Middle frontal gyrus (tissue), 1 donor: ENCODE measurements at regions not wholly inside any gene's neighbourhood (a gene's known extent, or its start where the extent isn't known, plus 50 kb on each side); places are given as distances from the start of the nearest gene placed in this dataset.
"Not testable (repeated sequence)": the region's sequence is repeated elsewhere in the genome, so short reads cannot be mapped to it uniquely, and the experiment has no call there.

Experiments
- DNase-seq: peaks from one replicate; pipeline ENCODE4 v3.0.0-alpha.2; 2015; ENCODE audit warnings: low spot score; ENCODE audit errors: extremely low spot score

- DNase-seq = not testable (repeated sequence)
These were observed 117.2 kb downstream of the ZNF22 start for GRCh38 chr10:45117940-45118339.

- no peak for DNase-seq
These were observed 118.2 kb downstream of the ZNF22 start for GRCh38 chr10:45118929-45119328.

- DNase-seq = not testable (repeated sequence)
These were observed 121.6 kb downstream of the ZNF22 start for GRCh38 chr10:45122180-45122860.

- no peak for DNase-seq
These were observed 134.9 kb downstream of the ZNF22 start for GRCh38 chr10:45135443-45136198.

GRCh38 chr10:45136256-45136655, 135.5 kb downstream of the ZNF22 start:
- DNase-seq = no peak

- no peak for DNase-seq
These were observed 143.8 kb downstream of the ZNF22 start for GRCh38 chr10:45144326-45145070.

- DNase-seq = not testable (repeated sequence)
These were observed 144.4 kb downstream of the ZNF22 start for GRCh38 chr10:45145143-45145542.

- DNase-seq = no peak
These were observed 146.3 kb downstream of the ZNF22 start for GRCh38 chr10:45147000-45147399.

GRCh38 chr10:45150997-45151396, 150.3 kb downstream of the ZNF22 start:
- DNase-seq = no peak

GRCh38 chr10:45151467-45152214, 150.9 kb downstream of the ZNF22 start:
- DNase-seq = no peak

- DNase-seq = no peak
These were observed 152.0 kb downstream of the ZNF22 start for GRCh38 chr10:45152726-45153125.

GRCh38 chr10:45154502-45154901, 153.8 kb downstream of the ZNF22 start:
- no peak for DNase-seq

GRCh38 chr10:45155784-45156183, 155.1 kb downstream of the ZNF22 start:
- no peak for DNase-seq

GRCh38 chr10:45160271-45160670, 155.1 kb downstream of the OR13A1 start:
- DNase-seq = no peak

GRCh38 chr10:45163315-45163975, 152.0 kb downstream of the OR13A1 start:
- no peak for DNase-seq

- not testable (repeated sequence) for DNase-seq
These were observed 139.8 kb downstream of the OR13A1 start for GRCh38 chr10:45175520-45176118.

- no peak for DNase-seq
These were observed 135.7 kb downstream of the OR13A1 start for GRCh38 chr10:45179691-45180090.

- no peak for DNase-seq
These were observed 134.9 kb downstream of the OR13A1 start for GRCh38 chr10:45180507-45180906.

- DNase-seq = no peak
These were observed 134.2 kb downstream of the OR13A1 start for GRCh38 chr10:45180946-45181875.
